RWPE1 (cell line): ENCODE measurements at regions not wholly inside any gene's neighbourhood (a gene's known extent, or its start where the extent isn't known, plus 50 kb on each side); places are given as distances from the start of the nearest gene placed in this dataset.

ENCODE experiments used
- CTCF ChIA-PET: fragments of 350-600 bp; sonication (Branson Sonifier 250); formaldehyde crosslinking; extraction: SDS; loops from one replicate; lab custom pipeline; 2021; lab: Yijun Ruan, JAX
- POLR2A ChIA-PET: fragments of 400-600 bp; formaldehyde crosslinking; extraction: SDS; loops from one replicate; lab custom pipeline; 2020; ENCODE audit warnings: antibody characterized with exemption; ENCODE audit not compliant: low non-redundant PET; lab: Yijun Ruan, JAX
- DNase-seq: peaks from one replicate; pipeline ENCODE4 v3.0.0; 2012; ENCODE audit warnings: low spot score
- H3K27ac ChIP-seq: fragments of 450-650 bp; 2 replicates; pipeline ENCODE4 v1.5.1; 2017
- CTCF ChIP-seq: fragments of 450-650 bp; conservative IDR thresholded peaks from 2 replicates; pipeline ENCODE4 v1.5.1; 2017; ENCODE audit warnings: low read depth, mild to moderate bottlenecking

DNA sequence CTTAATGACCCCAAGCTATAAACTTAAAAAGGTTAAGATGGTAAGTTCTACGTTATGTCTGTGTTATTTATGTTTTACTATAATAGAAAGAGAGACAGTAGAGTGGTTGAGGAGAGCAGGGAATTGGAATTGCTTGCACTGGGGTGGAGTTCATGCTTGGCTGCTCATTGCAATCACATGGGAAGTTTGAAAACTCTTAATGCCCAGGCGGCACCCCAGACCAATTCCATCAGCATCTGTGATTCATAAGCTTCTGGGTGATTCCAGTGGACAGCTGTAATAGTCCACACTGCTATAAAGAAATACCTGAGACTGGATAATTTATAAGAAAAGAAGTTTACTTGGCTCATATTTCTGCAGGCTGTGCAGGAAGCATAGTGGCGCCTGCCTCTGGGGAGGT, 323.9 kb upstream of the MSX2 start:
- DNase-seq = no peak
- H3K27ac ChIP-seq = no peak overlapping the region
- no peak for TF ChIP-seq CTCF
- CTCF ChIA-PET = no interaction called here
- POLR2A ChIA-PET = no interaction called here

GRCh38 chr5:174401793-174402192, 322.6 kb upstream of the MSX2 start:
- ChIA-PET POLR2A (no interaction called here), CTCF (interaction anchor here (0.6 to 1.6 kb wide), 6 partner anchors 9 to 1132 kb away, joined by 3 to 5 read pairs (median 3); no protein-coding TSS in a partner anchor)
- no peak for DNase-seq
- H3K27ac ChIP-seq = no peak overlapping the region
- no peak for TF ChIP-seq CTCF

- no peak for DNase-seq
- no peak overlapping the region for H3K27ac ChIP-seq
- ChIA-PET CTCF (interaction anchor here (0.6 to 1.6 kb wide), 6 partner anchors 8 to 1229 kb away, joined by 3 to 5 read pairs (median 3); no protein-coding TSS in a partner anchor), POLR2A (interaction anchor here (0.7 kb wide), 1 partner anchor 47 kb away, joined by 3 read pairs; no protein-coding TSS in a partner anchor)
- TF ChIP-seq CTCF = no peak
Observed at GRCh38 chr5:174402222-174402812, 322.1 kb upstream of the MSX2 start.

DNA sequence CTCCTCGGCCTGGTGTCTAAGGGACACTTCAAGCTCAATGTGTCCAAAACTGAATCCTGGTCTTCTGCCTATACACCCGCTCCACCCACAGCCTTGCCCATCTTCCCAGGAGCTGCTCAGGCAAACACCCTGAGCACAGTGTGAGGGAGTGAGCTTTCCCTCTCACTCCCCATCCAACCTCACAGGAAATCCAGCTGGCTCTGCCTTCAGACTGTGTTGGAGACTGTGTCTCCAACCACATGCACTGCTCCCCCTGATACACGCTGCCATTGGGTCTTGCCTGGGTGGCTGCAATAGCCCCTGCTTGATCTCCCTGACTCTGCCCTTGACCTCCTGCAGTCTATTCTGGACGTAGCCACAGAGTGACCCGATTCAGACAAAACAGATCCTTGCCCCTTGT, 319.5 kb upstream of the MSX2 start:
- H3K27ac ChIP-seq = no peak overlapping the region
- ChIA-PET POLR2A (no interaction called here), CTCF (interaction anchor here (0.7 kb wide), 1 partner anchor 402 kb away, joined by 3 read pairs; no protein-coding TSS in a partner anchor)
- no peak for TF ChIP-seq CTCF
- DNase-seq = no peak

DNA sequence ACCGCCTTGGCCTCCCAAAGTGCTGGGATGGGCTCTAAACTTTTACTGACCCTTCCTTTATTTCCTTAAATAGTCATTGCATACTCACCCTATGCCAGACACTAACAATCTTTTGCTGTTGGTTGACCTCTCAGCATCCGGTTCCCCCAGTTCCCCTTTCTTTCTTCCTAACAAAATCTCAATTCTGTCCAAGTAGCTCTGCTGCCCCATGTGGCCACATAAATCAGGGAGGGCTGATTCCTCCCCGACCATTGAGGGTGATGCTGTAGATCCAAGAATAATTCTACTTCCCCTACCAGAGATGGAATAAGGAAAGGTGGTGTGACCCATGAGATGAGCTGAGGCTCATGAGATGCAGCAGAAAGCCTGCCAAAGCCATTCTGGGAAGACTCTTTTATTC, 315.3 kb upstream of the MSX2 start:
- DNase-seq = peak; percentile 18
- no peak for TF ChIP-seq CTCF
- POLR2A ChIA-PET = no interaction called here
- CTCF ChIA-PET = interaction anchor here (0.5 kb wide), 1 partner anchor 78 kb away, joined by 4 read pairs; no protein-coding TSS in a partner anchor
- H3K27ac ChIP-seq = no peak overlapping the region

- POLR2A ChIA-PET = no interaction called here
- H3K27ac ChIP-seq = no peak overlapping the region
- CTCF ChIA-PET = interaction anchor here (0.5 to 1.7 kb wide), 4 partner anchors 8 to 317 kb away, joined by 3 to 5 read pairs (median 3); no protein-coding TSS in a partner anchor
- DNase-seq = no peak
- no peak for TF ChIP-seq CTCF
Observed at GRCh38 chr5:174409971-174410370, 314.4 kb upstream of the MSX2 start.
